ENCODE measurements at regions not wholly inside any gene's neighbourhood (a gene's known extent, or its start where the extent isn't known, plus 50 kb on each side); places are given as distances from the start of the nearest gene placed in this dataset.

DNA sequence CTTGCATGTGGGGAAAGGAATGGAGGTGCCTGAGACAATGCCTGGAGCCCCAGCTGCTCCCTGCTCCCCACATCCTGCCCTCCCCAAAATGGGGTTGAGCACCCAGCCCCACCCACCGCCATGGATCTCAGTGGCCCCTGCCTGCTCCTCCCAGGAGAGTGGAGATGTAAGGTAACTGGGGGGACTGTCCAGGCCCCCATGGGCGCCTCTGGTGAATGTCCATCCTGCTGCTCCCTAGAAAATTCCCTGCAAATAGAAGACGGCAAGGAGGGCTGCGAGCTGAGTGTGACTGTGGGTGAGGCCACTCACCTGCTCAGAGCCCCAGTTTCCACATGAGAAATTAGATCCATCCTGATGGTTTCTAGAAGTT is 101.6 kb downstream of the RAMP3 start:
- Histone ChIP-seq H4K20me1 (ENCODE audit: insufficient read depth, low read length) (no peaks in the 10 kb centered on the region), H3K27ac (ENCODE audit: low read depth in 1 of 2, low read length in 2 of 2) (no peak overlapping the region), H3K27me3 (ENCODE audit: control insufficient read depth in 2 of 2, insufficient read depth in 2 of 2, low read length in 2 of 2) (no peaks in the 10 kb centered on the region), H3K36me3 (replicated peaks in 1 of 2; ENCODE audit: control insufficient read depth in 1 of 2, insufficient read depth in 2 of 2, low read length in 2 of 2) (no peaks in the 10 kb centered on the region), H3K9me3 (replicated peaks in 1 of 2; ENCODE audit: control insufficient read depth in 1 of 2, insufficient read depth in 1 of 2, low read length in 2 of 2) (no peaks in the 10 kb centered on the region), H3K4me3 (replicated peaks in 1 of 3; ENCODE audit: low read depth in 2 of 3, low read length in 3 of 3) (no peak overlapping the region), H3K79me2 (ENCODE audit: insufficient read depth, low read length) (no peaks in the 10 kb centered on the region), H3K9ac (ENCODE audit: insufficient read depth, low read length, poor library complexity, severe bottlenecking) (no peak overlapping the region), H3K4me1 (ENCODE audit: control insufficient read depth in 1 of 2, insufficient read depth in 2 of 2, low read length in 2 of 2) (no peaks in the 10 kb centered on the region), H2AFZ (ENCODE audit: insufficient read depth, low read depth, low read length, poor library complexity, severe bottlenecking) (no peak overlapping the region), H3K4me2 (replicated peaks; ENCODE audit: extremely low read depth, low read length, poor library complexity, severe bottlenecking) (no peak overlapping the region)
- Mint-ChIP-seq H3K4me1 (no peaks in the 10 kb centered on the region), H3K27me3 (ENCODE audit: low read depth in 3 of 3) (peaks cover 4 to 15% (median 15%) of the 10 kb centered on the region in 3 donors), H3K9me3 (peaks cover 0 to 4% (median 0%) of the 10 kb centered on the region in 7 donors), H3K36me3 (no peaks in the 10 kb centered on the region), H3K27ac (no peak overlapping the region), H3K4me3 (no peak overlapping the region)
- intact Hi-C loops (cut with micrococcal nuclease): loop anchor here in 1 of 2 donors (1.0 kb wide), 1 partner anchor 104 kb away; no protein-coding TSS in a partner anchor
- DNase-seq: no peak
- TF ChIP-seq, protein P1, sequence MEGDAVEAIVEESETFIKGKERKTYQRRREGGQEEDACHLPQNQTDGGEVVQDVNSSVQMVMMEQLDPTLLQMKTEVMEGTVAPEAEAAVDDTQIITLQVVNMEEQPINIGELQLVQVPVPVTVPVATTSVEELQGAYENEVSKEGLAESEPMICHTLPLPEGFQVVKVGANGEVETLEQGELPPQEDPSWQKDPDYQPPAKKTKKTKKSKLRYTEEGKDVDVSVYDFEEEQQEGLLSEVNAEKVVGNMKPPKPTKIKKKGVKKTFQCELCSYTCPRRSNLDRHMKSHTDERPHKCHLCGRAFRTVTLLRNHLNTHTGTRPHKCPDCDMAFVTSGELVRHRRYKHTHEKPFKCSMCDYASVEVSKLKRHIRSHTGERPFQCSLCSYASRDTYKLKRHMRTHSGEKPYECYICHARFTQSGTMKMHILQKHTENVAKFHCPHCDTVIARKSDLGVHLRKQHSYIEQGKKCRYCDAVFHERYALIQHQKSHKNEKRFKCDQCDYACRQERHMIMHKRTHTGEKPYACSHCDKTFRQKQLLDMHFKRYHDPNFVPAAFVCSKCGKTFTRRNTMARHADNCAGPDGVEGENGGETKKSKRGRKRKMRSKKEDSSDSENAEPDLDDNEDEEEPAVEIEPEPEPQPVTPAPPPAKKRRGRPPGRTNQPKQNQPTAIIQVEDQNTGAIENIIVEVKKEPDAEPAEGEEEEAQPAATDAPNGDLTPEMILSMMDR (IDR thresholded peaks at IDR 0.05): no peak
- WGBS (ENCODE audit: insufficient coverage): 97% methylated on average over 3 of the region's 4 CpGs

DNA sequence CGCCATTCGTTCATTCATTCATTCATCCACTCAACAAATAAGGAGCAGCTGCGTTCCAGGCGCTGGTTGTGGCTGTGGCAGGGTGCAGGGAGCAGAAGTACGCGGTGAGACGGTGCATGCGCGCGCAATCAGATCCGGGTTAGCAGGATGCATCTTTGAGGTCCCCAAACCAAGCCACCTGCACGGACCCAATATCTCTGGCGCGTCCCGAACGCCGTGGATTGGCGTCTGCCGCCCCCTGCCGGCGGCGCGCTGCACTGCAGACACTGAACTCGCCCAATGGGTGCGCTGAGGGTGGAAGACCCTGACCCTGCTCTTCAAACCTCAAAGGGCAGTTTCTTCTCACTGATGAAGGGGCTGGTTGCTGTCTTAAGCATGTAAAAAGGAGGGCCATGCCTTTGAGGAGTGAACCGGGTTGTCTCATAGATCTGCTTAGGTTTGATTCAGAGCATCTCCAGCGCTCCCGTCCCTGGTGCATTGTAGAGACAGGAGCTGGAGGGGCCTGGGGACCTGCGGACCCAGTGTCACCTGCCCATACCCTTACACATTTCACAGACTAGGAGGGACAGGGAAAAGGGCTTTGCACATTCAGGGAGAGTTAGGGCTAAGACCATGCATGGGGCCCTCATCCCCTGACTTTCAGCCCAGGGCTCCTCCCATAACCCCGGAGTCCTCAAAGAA is 102.5 kb downstream of the RAMP3 start:
- no peaks in the 10 kb centered on the region for H3K4me1 ChIP-seq (ENCODE audit: control insufficient read depth in 1 of 2, insufficient read depth in 2 of 2, low read length in 2 of 2)
- no peaks in the 10 kb centered on the region for H4K20me1 ChIP-seq (ENCODE audit: insufficient read depth, low read length)
- H3K9me3 ChIP-seq (replicated peaks in 1 of 2; ENCODE audit: control insufficient read depth in 1 of 2, insufficient read depth in 1 of 2, low read length in 2 of 2): no peaks in the 10 kb centered on the region
- Mint-ChIP-seq H3K27ac (peak overlapping the region in 1 of 7 donors; percentile 70), H3K4me3 (no peak overlapping the region), H3K36me3 (no peaks in the 10 kb centered on the region), H3K27me3 (ENCODE audit: low read depth in 3 of 3) (peaks cover 0 to 19% (median 13%) of the 10 kb centered on the region in 3 donors), H3K4me1 (no peaks in the 10 kb centered on the region), H3K9me3 (peaks cover 0 to 4% (median 0%) of the 10 kb centered on the region in 7 donors)
- H3K9ac ChIP-seq (ENCODE audit: insufficient read depth, low read length, poor library complexity, severe bottlenecking): no peak overlapping the region
- no peak overlapping the region for H2AFZ ChIP-seq (ENCODE audit: insufficient read depth, low read depth, low read length, poor library complexity, severe bottlenecking)
- WGBS (ENCODE audit: insufficient coverage): 6% methylated on average over 24 of the region's 30 CpGs
- H3K4me2 ChIP-seq (replicated peaks; ENCODE audit: extremely low read depth, low read length, poor library complexity, severe bottlenecking): no peak overlapping the region
- no peak overlapping the region for H3K27ac ChIP-seq (ENCODE audit: low read depth in 1 of 2, low read length in 2 of 2)
- H3K79me2 ChIP-seq (ENCODE audit: insufficient read depth, low read length): no peaks in the 10 kb centered on the region
- H3K4me3 ChIP-seq (replicated peaks in 1 of 3; ENCODE audit: low read depth in 2 of 3, low read length in 3 of 3): no peak overlapping the region
- TF ChIP-seq, protein P1 (IDR thresholded peaks at IDR 0.05): peak; percentile 98
- no peaks in the 10 kb centered on the region for H3K27me3 ChIP-seq (ENCODE audit: control insufficient read depth in 2 of 2, insufficient read depth in 2 of 2, low read length in 2 of 2)
- intact Hi-C loops (cut with micrococcal nuclease): loop anchor here (1.0 kb wide), 2 partner anchors 105 to 106 kb away; no protein-coding TSS in a partner anchor
- DNase-seq: peak; percentile 36 to 55 (median 44)
- H3K36me3 ChIP-seq (replicated peaks in 1 of 2; ENCODE audit: control insufficient read depth in 1 of 2, insufficient read depth in 2 of 2, low read length in 2 of 2): no peaks in the 10 kb centered on the region
